ENCODE measurements at regions not wholly inside any gene's neighbourhood (a gene's known extent, or its start where the extent isn't known, plus 50 kb on each side); places are given as distances from the start of the nearest gene placed in this dataset.

GRCh38 chr5:74209571-74209970, 431.0 kb downstream of the ENC1 start:
- Histone ChIP-seq H3K4me2 (ENCODE audit: low read length) (no peak overlapping the region), H3F3A (ENCODE audit: insufficient read depth, low read length, poor library complexity, severe bottlenecking) (peaks cover 3% of the 10 kb centered on the region), H2AFZ (ENCODE audit: low read depth, low read length) (no peak overlapping the region), H3K27ac (ENCODE audit: low read length) (no peak overlapping the region), H3K36me3 (ENCODE audit: insufficient read depth, low read length) (no peaks in the 10 kb centered on the region), H3K9me2 (ENCODE audit: insufficient read depth, low read length) (no peaks in the 10 kb centered on the region), H4K20me1 (ENCODE audit: insufficient read depth) (no peaks in the 10 kb centered on the region), H3K79me2 (replicated peaks; ENCODE audit: insufficient read depth, low read length) (no peaks in the 10 kb centered on the region), H3K9ac (ENCODE audit: low read length) (no peak overlapping the region), H3K27me3 (ENCODE audit: insufficient read depth, low read depth, low read length) (no peaks in the 10 kb centered on the region), H3K4me3 (ENCODE audit: low read length) (no peak overlapping the region), H3K9me3 (ENCODE audit: low read length) (no peaks in the 10 kb centered on the region)
- TF ChIP-seq SMC3 (conservative IDR thresholded peaks at IDR 0.05; ENCODE audit: poor library complexity) (no peak), REST (IDR thresholded peaks at IDR 0.05; ENCODE audit: borderline replicate concordance) (no peak), POLR2AphosphoS5 (IDR thresholded peaks at IDR 0.05) (no peak), TAF1 (IDR thresholded peaks at IDR 0.05; ENCODE audit: low read depth) (no peak), MXI1 (conservative IDR thresholded peaks at IDR 0.05; ENCODE audit: poor library complexity, severe bottlenecking) (no peak), EZH2 (IDR thresholded peaks at IDR 0.05; ENCODE audit: borderline replicate concordance, insufficient read depth, low read length, poor library complexity, severe bottlenecking) (no peak), EP300 (conservative IDR thresholded peaks at IDR 0.05; ENCODE audit: poor library complexity, severe bottlenecking) (no peak), RAD21 (conservative IDR thresholded peaks at IDR 0.05) (no peak)
- TF ChIP-seq, protein P1, sequence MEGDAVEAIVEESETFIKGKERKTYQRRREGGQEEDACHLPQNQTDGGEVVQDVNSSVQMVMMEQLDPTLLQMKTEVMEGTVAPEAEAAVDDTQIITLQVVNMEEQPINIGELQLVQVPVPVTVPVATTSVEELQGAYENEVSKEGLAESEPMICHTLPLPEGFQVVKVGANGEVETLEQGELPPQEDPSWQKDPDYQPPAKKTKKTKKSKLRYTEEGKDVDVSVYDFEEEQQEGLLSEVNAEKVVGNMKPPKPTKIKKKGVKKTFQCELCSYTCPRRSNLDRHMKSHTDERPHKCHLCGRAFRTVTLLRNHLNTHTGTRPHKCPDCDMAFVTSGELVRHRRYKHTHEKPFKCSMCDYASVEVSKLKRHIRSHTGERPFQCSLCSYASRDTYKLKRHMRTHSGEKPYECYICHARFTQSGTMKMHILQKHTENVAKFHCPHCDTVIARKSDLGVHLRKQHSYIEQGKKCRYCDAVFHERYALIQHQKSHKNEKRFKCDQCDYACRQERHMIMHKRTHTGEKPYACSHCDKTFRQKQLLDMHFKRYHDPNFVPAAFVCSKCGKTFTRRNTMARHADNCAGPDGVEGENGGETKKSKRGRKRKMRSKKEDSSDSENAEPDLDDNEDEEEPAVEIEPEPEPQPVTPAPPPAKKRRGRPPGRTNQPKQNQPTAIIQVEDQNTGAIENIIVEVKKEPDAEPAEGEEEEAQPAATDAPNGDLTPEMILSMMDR (IDR thresholded peaks at IDR 0.05; ENCODE audit: poor library complexity, severe bottlenecking), result no peak

- H3K27me3 ChIP-seq (ENCODE audit: insufficient read depth, low read depth, low read length), result no peaks in the 10 kb centered on the region
- H3K4me3 ChIP-seq (ENCODE audit: low read length), result peak overlapping the region; percentile 29
- TF ChIP-seq SMC3 (conservative IDR thresholded peaks at IDR 0.05; ENCODE audit: poor library complexity) (peak; percentile 36), EZH2 (IDR thresholded peaks at IDR 0.05; ENCODE audit: borderline replicate concordance, insufficient read depth, low read length, poor library complexity, severe bottlenecking) (no peak), EP300 (conservative IDR thresholded peaks at IDR 0.05; ENCODE audit: poor library complexity, severe bottlenecking) (peak; percentile 82), MXI1 (conservative IDR thresholded peaks at IDR 0.05; ENCODE audit: poor library complexity, severe bottlenecking) (peak; percentile 36), REST (IDR thresholded peaks at IDR 0.05; ENCODE audit: borderline replicate concordance) (no peak), TAF1 (IDR thresholded peaks at IDR 0.05; ENCODE audit: low read depth) (no peak), POLR2AphosphoS5 (IDR thresholded peaks at IDR 0.05) (no peak), RAD21 (conservative IDR thresholded peaks at IDR 0.05) (no peak)
- TF ChIP-seq, protein P1 (IDR thresholded peaks at IDR 0.05; ENCODE audit: poor library complexity, severe bottlenecking), result no peak
- no peaks in the 10 kb centered on the region for H3K9me3 ChIP-seq (ENCODE audit: low read length)
- no peaks in the 10 kb centered on the region for H3K36me3 ChIP-seq (ENCODE audit: insufficient read depth, low read length)
- H3K9me2 ChIP-seq (ENCODE audit: insufficient read depth, low read length), result no peaks in the 10 kb centered on the region
- peak overlapping the region; percentile 32 for H3K9ac ChIP-seq (ENCODE audit: low read length)
- peak overlapping the region; percentile 70 for H3K27ac ChIP-seq (ENCODE audit: low read length)
- no peaks in the 10 kb centered on the region for H4K20me1 ChIP-seq (ENCODE audit: insufficient read depth)
- H3F3A ChIP-seq (ENCODE audit: insufficient read depth, low read length, poor library complexity, severe bottlenecking), result peaks cover 3% of the 10 kb centered on the region
- H3K79me2 ChIP-seq (replicated peaks; ENCODE audit: insufficient read depth, low read length), result no peaks in the 10 kb centered on the region
- H3K4me2 ChIP-seq (ENCODE audit: low read length), result no peak overlapping the region
- peak overlapping the region; percentile 30 for H2AFZ ChIP-seq (ENCODE audit: low read depth, low read length)
These were observed 433.7 kb downstream of the ENC1 start for GRCh38 chr5:74206579-74207550.
